ENCODE measurements at regions not wholly inside any gene's neighbourhood (a gene's known extent, or its start where the extent isn't known, plus 50 kb on each side); places are given as distances from the start of the nearest gene placed in this dataset.
"Not testable (repeated sequence)": the region's sequence is repeated elsewhere in the genome, so short reads cannot be mapped to it uniquely, and the experiment has no call there.

- DNase-seq: peak; percentile 10
Measured at GRCh38 chr9:103242025-103242424, 246.9 kb downstream of the CYLC2 start.

- DNase-seq: no peak
Measured at GRCh38 chr9:103242486-103242885, 247.4 kb downstream of the CYLC2 start.

GRCh38 chr9:103243553-103243952 is 248.4 kb downstream of the CYLC2 start:
- no peak for DNase-seq

- no peak for DNase-seq
Measured at GRCh38 chr9:103245369-103245768, 250.2 kb downstream of the CYLC2 start.

- no peak for DNase-seq
Measured at GRCh38 chr9:103261951-103262350, 266.8 kb downstream of the CYLC2 start.

GRCh38 chr9:103266064-103266463 is 270.9 kb downstream of the CYLC2 start:
- no peak for DNase-seq

GRCh38 chr9:103277240-103277639 is 282.1 kb downstream of the CYLC2 start:
- DNase-seq: no peak

- DNase-seq: no peak
Measured at GRCh38 chr9:103281126-103281525, 286.0 kb downstream of the CYLC2 start.

- no peak for DNase-seq
Measured at GRCh38 chr9:103287361-103287760, 292.2 kb downstream of the CYLC2 start.

- DNase-seq: no peak
Measured at GRCh38 chr9:103296189-103296588, 301.1 kb downstream of the CYLC2 start.

- no peak for DNase-seq
Measured at GRCh38 chr9:103301051-103301450, 305.9 kb downstream of the CYLC2 start.

GRCh38 chr9:103304797-103305196 is 309.7 kb downstream of the CYLC2 start:
- no peak for DNase-seq

- DNase-seq: no peak
Measured at GRCh38 chr9:103319979-103320378, 324.8 kb downstream of the CYLC2 start.

GRCh38 chr9:103323699-103324098 is 328.6 kb downstream of the CYLC2 start:
- DNase-seq: no peak

GRCh38 chr9:103335461-103335860 is 340.3 kb downstream of the CYLC2 start:
- no peak for DNase-seq

GRCh38 chr9:103355000-103355399 is 359.9 kb downstream of the CYLC2 start:
- no peak for DNase-seq

GRCh38 chr9:103357980-103358379 is 362.8 kb downstream of the CYLC2 start:
- DNase-seq: not testable (repeated sequence)

GRCh38 chr9:103361906-103362305 is 366.8 kb downstream of the CYLC2 start:
- DNase-seq: no peak

GRCh38 chr9:103362986-103363385 is 367.9 kb downstream of the CYLC2 start:
- DNase-seq: no peak

GRCh38 chr9:103364753-103365152 is 369.6 kb downstream of the CYLC2 start:
- DNase-seq: no peak

GRCh38 chr9:103371152-103371551 is 376.0 kb downstream of the CYLC2 start:
- DNase-seq: no peak

- no peak for DNase-seq
Measured at GRCh38 chr9:103372828-103373227, 377.7 kb downstream of the CYLC2 start.

GRCh38 chr9:103377667-103378066 is 382.5 kb downstream of the CYLC2 start:
- DNase-seq: no peak

- DNase-seq: peak; percentile 42
Measured at GRCh38 chr9:103397868-103398600, 402.9 kb downstream of the CYLC2 start.

Measured in renal pelvis (tissue), 1 donor.